ELR (cell line): ENCODE measurements at regions not wholly inside any gene's neighbourhood (a gene's known extent, or its start where the extent isn't known, plus 50 kb on each side); places are given as distances from the start of the nearest gene placed in this dataset.

ENCODE experiments used
- DNase-seq: peaks from one replicate; pipeline ENCODE4 v3.0.0-alpha.2; 2015; ENCODE audit warnings: low read depth

GRCh38 chr2:45275242-45275805 is 266.1 kb upstream of the SIX2 start:
- peak; percentile 90 for DNase-seq

GRCh38 chr2:45274250-45274926 is 265.1 kb upstream of the SIX2 start:
- no peak for DNase-seq

- no peak for DNase-seq
Measured at GRCh38 chr2:45273412-45274249, 264.4 kb upstream of the SIX2 start.

- DNase-seq, result no peak
Measured at GRCh38 chr2:45272549-45273265, 263.5 kb upstream of the SIX2 start.

GRCh38 chr2:45269149-45269793 is 260.0 kb upstream of the SIX2 start:
- peak; percentile 53 for DNase-seq

- DNase-seq, result no peak
Measured at GRCh38 chr2:45268631-45269030, 259.4 kb upstream of the SIX2 start.

- no peak for DNase-seq
Measured at GRCh38 chr2:45267062-45267792, 258.0 kb upstream of the SIX2 start.

- DNase-seq, result no peak
Measured at GRCh38 chr2:45265336-45265735, 256.1 kb upstream of the SIX2 start.

- peak; percentile 90 for DNase-seq
Measured at GRCh38 chr2:45264227-45265225, 255.3 kb upstream of the SIX2 start.

GRCh38 chr2:45263147-45263546 is 253.9 kb upstream of the SIX2 start:
- peak; percentile 92 for DNase-seq

GRCh38 chr2:45261746-45262145 is 252.5 kb upstream of the SIX2 start:
- no peak for DNase-seq

- DNase-seq, result no peak
Measured at GRCh38 chr2:45260946-45261345, 251.7 kb upstream of the SIX2 start.

GRCh38 chr2:45259547-45260160 is 250.4 kb upstream of the SIX2 start:
- DNase-seq, result no peak

GRCh38 chr2:45259138-45259537 is 249.9 kb upstream of the SIX2 start:
- DNase-seq, result no peak

GRCh38 chr2:45258311-45258710 is 249.1 kb upstream of the SIX2 start:
- DNase-seq, result no peak

GRCh38 chr2:45257820-45258219 is 248.6 kb upstream of the SIX2 start:
- DNase-seq, result no peak

GRCh38 chr2:45256867-45257641 is 247.8 kb upstream of the SIX2 start:
- DNase-seq, result no peak

- DNase-seq, result no peak
Measured at GRCh38 chr2:45256173-45256866, 247.1 kb upstream of the SIX2 start.
